Trophoblast cell (in vitro differentiated cells and primary cell): ENCODE measurements at regions not wholly inside any gene's neighbourhood (a gene's known extent, or its start where the extent isn't known, plus 50 kb on each side); places are given as distances from the start of the nearest gene placed in this dataset.

ENCODE experiments used
- DNase-seq, 2 donors: peaks; one replicate each; pipeline ENCODE4 v3.0.0-alpha.2; 2016
- H2AFZ ChIP-seq: 2 replicates; pipeline ENCODE4 v1.6.1; 2013; ENCODE audit warnings: low read length, moderate library complexity, mild to moderate bottlenecking; ENCODE audit not compliant: insufficient read depth, poor library complexity
- H2AK5ac ChIP-seq: 2 replicates; pipeline ENCODE4 v1.6.1; 2013; ENCODE audit warnings: mild to moderate bottlenecking, low read length
- H2BK120ac ChIP-seq: 2 replicates; pipeline ENCODE4 v1.6.1; 2013; ENCODE audit warnings: low read length, mild to moderate bottlenecking, moderate library complexity; ENCODE audit not compliant: insufficient read depth, poor library complexity
- H2BK12ac ChIP-seq: 2 replicates; pipeline ENCODE4 v1.6.1; 2013; ENCODE audit warnings: mild to moderate bottlenecking, low read length, moderate library complexity
- H2BK5ac ChIP-seq: 2 replicates; pipeline ENCODE4 v1.6.1; 2013; ENCODE audit warnings: low read length, low read depth, moderate library complexity, mild to moderate bottlenecking; ENCODE audit not compliant: poor library complexity
- H3K14ac ChIP-seq: 2 replicates; pipeline ENCODE4 v1.6.1; 2013; ENCODE audit warnings: mild to moderate bottlenecking, low read length
- H3K18ac ChIP-seq: 2 replicates; pipeline ENCODE4 v1.6.1; 2013; ENCODE audit warnings: mild to moderate bottlenecking, low read length
- H3K23ac ChIP-seq: 2 replicates; pipeline ENCODE4 v1.6.1; 2013; ENCODE audit warnings: low read length
- H3K27ac ChIP-seq: 2 replicates; pipeline ENCODE4 v1.5.1; 2013; ENCODE audit warnings: low read depth, mild to moderate bottlenecking, inconsistent platforms, low read length, moderate library complexity
- H3K27me3 ChIP-seq: 2 replicates; pipeline ENCODE4 v1.6.1; 2013; ENCODE audit warnings: inconsistent platforms, mild to moderate bottlenecking, low read length, moderate library complexity; ENCODE audit not compliant: insufficient read depth
- H3K36me3 ChIP-seq, 2 experiments: 1 replicate in 1 of 2; 2 replicates in 1 of 2; pipeline ENCODE4 v1.6.1; 2013; ENCODE audit warnings: low read length in 2 of 2, mild to moderate bottlenecking in 2 of 2, moderate library complexity in 1 of 2; ENCODE audit not compliant: insufficient read depth in 2 of 2, control insufficient read depth in 1 of 2
- H3K4ac ChIP-seq: 2 replicates; pipeline ENCODE4 v1.6.1; 2013; ENCODE audit warnings: low read depth, mild to moderate bottlenecking, low read length, moderate library complexity
- H3K4me1 ChIP-seq, 2 experiments: 1 replicate in 1 of 2; 2 replicates in 1 of 2; pipeline ENCODE4 v1.6.1; 2013; ENCODE audit warnings: low read length in 2 of 2, mild to moderate bottlenecking in 2 of 2, moderate library complexity in 1 of 2; ENCODE audit not compliant: insufficient read depth in 2 of 2, control insufficient read depth in 1 of 2
- H3K4me2 ChIP-seq: 2 replicates; pipeline ENCODE4 v1.6.1; 2013; ENCODE audit warnings: inconsistent platforms, mild to moderate bottlenecking, low read length, moderate library complexity
- H3K4me3 ChIP-seq: 2 replicates; pipeline ENCODE4 v1.5.1; 2013; ENCODE audit warnings: mild to moderate bottlenecking, low read depth, low read length, inconsistent platforms
- H3K79me1 ChIP-seq: one replicate; pipeline ENCODE4 v1.6.1; 2013; ENCODE audit warnings: low read length
- H3K79me2 ChIP-seq: 2 replicates; pipeline ENCODE4 v1.6.1; 2013; ENCODE audit warnings: low read length, mild to moderate bottlenecking; ENCODE audit not compliant: control insufficient read depth, insufficient read depth, poor library complexity
- H3K9ac ChIP-seq: 2 replicates; pipeline ENCODE4 v1.6.1; 2013; ENCODE audit warnings: mild to moderate bottlenecking, low read length
- H3K9me3 ChIP-seq: 2 replicates; pipeline ENCODE4 v1.6.1; 2013; ENCODE audit warnings: low read depth, mild to moderate bottlenecking, control low read depth, inconsistent platforms, low read length; ENCODE audit not compliant: insufficient read depth
- H4K12ac ChIP-seq: 2 replicates; pipeline ENCODE4 v1.6.1; 2013; ENCODE audit warnings: low read depth, mild to moderate bottlenecking, low read length, moderate library complexity
- H4K8ac ChIP-seq: 2 replicates; pipeline ENCODE4 v1.6.1; 2013; ENCODE audit warnings: low read depth, mild to moderate bottlenecking, low read length, moderate library complexity
- H4K91ac ChIP-seq: one replicate; pipeline ENCODE4 v1.6.1; 2013; ENCODE audit warnings: low read depth, mild to moderate bottlenecking, low read length, moderate library complexity
- WGBS: extraction: QIAGEN DNeasy Blood & Tissue Kit; methylation state at CpG from one replicate; pipeline ENCODE4 v1.1.7; 2013; ENCODE audit warnings: missing lambda C conversion rate; ENCODE audit not compliant: insufficient read length, insufficient coverage; ENCODE audit errors: extremely low coverage; 5-methylcytosine and 5-hydroxymethylcytosine counted together

- Histone ChIP-seq H2AK5ac (no peak overlapping the region), H4K12ac (no peak overlapping the region), H3K4ac (no peak overlapping the region), H2BK120ac (no peak overlapping the region), H3K4me1 (no peaks in the 10 kb centered on the region), H3K27me3 (no peaks in the 10 kb centered on the region), H3K14ac (no peak overlapping the region), H4K91ac (no peak overlapping the region), H3K4me3 (no peak overlapping the region), H2BK5ac (no peak overlapping the region), H3K18ac (no peak overlapping the region), H2AFZ (no peak overlapping the region), H3K9me3 (peaks cover 4% of the 10 kb centered on the region), H3K23ac (no peak overlapping the region), H3K4me2 (no peak overlapping the region), H3K27ac (no peak overlapping the region), H2BK12ac (no peak overlapping the region), H3K79me2 (no peaks in the 10 kb centered on the region), H3K9ac (no peak overlapping the region), H3K79me1 (no peaks in the 10 kb centered on the region), H4K8ac (no peak overlapping the region), H3K36me3 (no peaks in the 10 kb centered on the region)
- no CpG with 5 or more reads among the region's 5 CpGs for WGBS
- no peak for DNase-seq
Observed at GRCh38 chr5:4225741-4226140, 630.1 kb downstream of the IRX1 start.

GRCh38 chr5:4226565-4226964, 630.9 kb downstream of the IRX1 start:
- no peak overlapping the region for H2AK5ac ChIP-seq
- DNase-seq = no peak
- H4K12ac ChIP-seq = no peak overlapping the region
- no peak overlapping the region for H3K9ac ChIP-seq
- WGBS = no CpG with 5 or more reads among the region's 5 CpGs
- H3K14ac ChIP-seq = no peak overlapping the region
- H2BK12ac ChIP-seq = no peak overlapping the region
- H3K23ac ChIP-seq = no peak overlapping the region
- H3K27ac ChIP-seq = no peak overlapping the region
- H3K9me3 ChIP-seq = peaks cover 4% of the 10 kb centered on the region
- H4K91ac ChIP-seq = no peak overlapping the region
- no peak overlapping the region for H3K4ac ChIP-seq
- no peak overlapping the region for H4K8ac ChIP-seq
- H3K27me3 ChIP-seq = no peaks in the 10 kb centered on the region
- H3K36me3 ChIP-seq = no peaks in the 10 kb centered on the region
- H3K4me1 ChIP-seq = no peaks in the 10 kb centered on the region
- no peak overlapping the region for H2BK5ac ChIP-seq
- no peak overlapping the region for H2BK120ac ChIP-seq
- H3K4me3 ChIP-seq = no peak overlapping the region
- H3K18ac ChIP-seq = no peak overlapping the region
- no peak overlapping the region for H2AFZ ChIP-seq
- H3K4me2 ChIP-seq = no peak overlapping the region
- H3K79me2 ChIP-seq = no peaks in the 10 kb centered on the region
- no peaks in the 10 kb centered on the region for H3K79me1 ChIP-seq

GRCh38 chr5:4228708-4229107, 633.1 kb downstream of the IRX1 start:
- Histone ChIP-seq H3K4me2 (no peak overlapping the region), H3K4me3 (no peak overlapping the region), H3K23ac (no peak overlapping the region), H3K79me2 (no peaks in the 10 kb centered on the region), H3K36me3 (no peaks in the 10 kb centered on the region), H2BK12ac (no peak overlapping the region), H2BK5ac (no peak overlapping the region), H4K8ac (no peak overlapping the region), H3K14ac (no peak overlapping the region), H2AFZ (no peak overlapping the region), H2AK5ac (no peak overlapping the region), H3K4ac (no peak overlapping the region), H4K91ac (no peak overlapping the region), H2BK120ac (no peak overlapping the region), H3K9me3 (peaks cover 2% of the 10 kb centered on the region), H3K79me1 (no peaks in the 10 kb centered on the region), H4K12ac (no peak overlapping the region), H3K4me1 (no peaks in the 10 kb centered on the region), H3K27me3 (no peaks in the 10 kb centered on the region), H3K18ac (no peak overlapping the region), H3K27ac (no peak overlapping the region), H3K9ac (no peak overlapping the region)
- WGBS = no CpG with 5 or more reads among the region's 6 CpGs
- DNase-seq = no peak

GRCh38 chr5:4229414-4230292, 634.0 kb downstream of the IRX1 start:
- Histone ChIP-seq H3K79me2 (no peaks in the 10 kb centered on the region), H2BK5ac (no peak overlapping the region), H3K4me2 (no peak overlapping the region), H3K9ac (no peak overlapping the region), H3K9me3 (peaks cover 2% of the 10 kb centered on the region), H3K4me1 (no peaks in the 10 kb centered on the region), H2AFZ (no peak overlapping the region), H3K79me1 (no peaks in the 10 kb centered on the region), H2BK120ac (no peak overlapping the region), H4K91ac (no peak overlapping the region), H2BK12ac (no peak overlapping the region), H4K8ac (no peak overlapping the region), H3K27me3 (no peaks in the 10 kb centered on the region), H3K14ac (no peak overlapping the region), H3K4ac (no peak overlapping the region), H3K18ac (no peak overlapping the region), H3K23ac (no peak overlapping the region), H3K36me3 (no peaks in the 10 kb centered on the region), H2AK5ac (no peak overlapping the region), H4K12ac (no peak overlapping the region), H3K27ac (no peak overlapping the region), H3K4me3 (no peak overlapping the region)
- no peak for DNase-seq
- WGBS = no CpG with 5 or more reads among the region's 17 CpGs
